ENCODE measurements at regions not wholly inside any gene's neighbourhood (a gene's known extent, or its start where the extent isn't known, plus 50 kb on each side); places are given as distances from the start of the nearest gene placed in this dataset.
"Not testable (repeated sequence)": the region's sequence is repeated elsewhere in the genome, so short reads cannot be mapped to it uniquely, and the experiment has no call there.

GRCh38 chr4:77443941-77444340 lies 161.7 kb upstream of the CXCL13 start:
- no peak for DNase-seq (ENCODE audit: low read depth in 2 of 2, low spot score in 1 of 2)

GRCh38 chr4:77445823-77446222 lies 159.8 kb upstream of the CXCL13 start:
- no peak for DNase-seq (ENCODE audit: low read depth in 2 of 2, low spot score in 1 of 2)

GRCh38 chr4:77446601-77447000 lies 159.0 kb upstream of the CXCL13 start:
- no peak for DNase-seq (ENCODE audit: low read depth in 2 of 2, low spot score in 1 of 2)

- no peak for DNase-seq (ENCODE audit: low read depth in 2 of 2, low spot score in 1 of 2)
Measured at GRCh38 chr4:77449171-77449570, 156.4 kb upstream of the CXCL13 start.

- no peak for DNase-seq (ENCODE audit: low read depth in 2 of 2, low spot score in 1 of 2)
Measured at GRCh38 chr4:77450006-77450405, 155.6 kb upstream of the CXCL13 start.

- no peak for DNase-seq (ENCODE audit: low read depth in 2 of 2, low spot score in 1 of 2)
Measured at GRCh38 chr4:77451530-77451929, 154.1 kb upstream of the CXCL13 start.

- DNase-seq (ENCODE audit: low read depth in 2 of 2, low spot score in 1 of 2): not testable (repeated sequence)
Measured at GRCh38 chr4:77452117-77452516, 153.5 kb upstream of the CXCL13 start.

GRCh38 chr4:77453911-77454310 lies 151.7 kb upstream of the CXCL13 start:
- DNase-seq (ENCODE audit: low read depth in 2 of 2, low spot score in 1 of 2): no peak

- DNase-seq (ENCODE audit: low read depth in 2 of 2, low spot score in 1 of 2): no peak
Measured at GRCh38 chr4:77454858-77455257, 150.8 kb upstream of the CXCL13 start.

GRCh38 chr4:77464100-77464499 lies 141.5 kb upstream of the CXCL13 start:
- DNase-seq (ENCODE audit: low read depth in 2 of 2, low spot score in 1 of 2): not testable (repeated sequence)

GRCh38 chr4:77465271-77465670 lies 140.3 kb upstream of the CXCL13 start:
- DNase-seq (ENCODE audit: low read depth in 2 of 2, low spot score in 1 of 2): no peak

- DNase-seq (ENCODE audit: low read depth in 2 of 2, low spot score in 1 of 2): no peak
Measured at GRCh38 chr4:77466430-77466829, 139.2 kb upstream of the CXCL13 start.

- no peak for DNase-seq (ENCODE audit: low read depth in 2 of 2, low spot score in 1 of 2)
Measured at GRCh38 chr4:77471821-77472495, 133.7 kb upstream of the CXCL13 start.

- DNase-seq (ENCODE audit: low read depth in 2 of 2, low spot score in 1 of 2): no peak
Measured at GRCh38 chr4:77473509-77473908, 132.1 kb upstream of the CXCL13 start.

GRCh38 chr4:77481856-77482255 lies 123.8 kb upstream of the CXCL13 start:
- DNase-seq (ENCODE audit: low read depth in 2 of 2, low spot score in 1 of 2): no peak

GRCh38 chr4:77488882-77489281 lies 116.7 kb upstream of the CXCL13 start:
- no peak for DNase-seq (ENCODE audit: low read depth in 2 of 2, low spot score in 1 of 2)

GRCh38 chr4:77493120-77493752 lies 112.4 kb upstream of the CXCL13 start:
- no peak for DNase-seq (ENCODE audit: low read depth in 2 of 2, low spot score in 1 of 2)

GRCh38 chr4:77493829-77494551 lies 111.6 kb upstream of the CXCL13 start:
- DNase-seq (ENCODE audit: low read depth in 2 of 2, low spot score in 1 of 2): no peak

- no peak for DNase-seq (ENCODE audit: low read depth in 2 of 2, low spot score in 1 of 2)
Measured at GRCh38 chr4:77496457-77496856, 109.2 kb upstream of the CXCL13 start.

- DNase-seq (ENCODE audit: low read depth in 2 of 2, low spot score in 1 of 2): no peak
Measured at GRCh38 chr4:77500801-77501200, 104.8 kb upstream of the CXCL13 start.

GRCh38 chr4:77501240-77501639 lies 104.4 kb upstream of the CXCL13 start:
- no peak for DNase-seq (ENCODE audit: low read depth in 2 of 2, low spot score in 1 of 2)

- no peak for DNase-seq (ENCODE audit: low read depth in 2 of 2, low spot score in 1 of 2)
Measured at GRCh38 chr4:77501851-77502250, 103.8 kb upstream of the CXCL13 start.
